HG02973 (cell line): ENCODE measurements at regions not wholly inside any gene's neighbourhood (a gene's known extent, or its start where the extent isn't known, plus 50 kb on each side); places are given as distances from the start of the nearest gene placed in this dataset.

ENCODE experiments used
- ATAC-seq: cut with Tn5 transposase; IDR thresholded peaks from one replicate; pipeline ENCODE4 v1.9.1; 2021; ENCODE audit warnings: moderate library complexity; ENCODE audit not compliant: unreplicated experiment

DNA sequence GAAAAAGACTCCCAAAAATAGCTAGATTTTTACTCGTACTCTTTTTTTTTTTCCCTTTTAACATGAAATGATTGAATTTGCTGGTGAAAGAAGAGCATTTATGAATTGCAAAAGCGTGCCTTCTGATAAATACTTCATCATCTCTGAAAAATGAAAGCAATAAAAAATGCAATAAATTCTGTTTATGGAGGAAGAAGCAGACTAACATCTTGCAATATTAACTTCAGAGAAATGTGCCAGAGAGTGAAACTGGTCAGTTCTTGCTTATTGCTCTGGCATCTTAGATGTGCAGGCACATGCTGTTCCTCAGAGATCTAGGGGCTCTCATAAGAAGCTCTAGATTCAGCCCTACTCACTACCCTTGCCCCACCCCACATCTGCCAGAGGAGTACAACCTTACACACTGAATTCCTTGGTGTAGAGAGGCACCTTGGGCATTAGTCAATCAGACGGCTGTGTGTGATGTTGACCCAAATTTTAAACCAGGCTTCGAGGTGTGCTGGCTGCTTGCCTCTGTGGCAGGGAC lies 891.1 kb upstream of the GHITM start:
- no peak for ATAC-seq

DNA sequence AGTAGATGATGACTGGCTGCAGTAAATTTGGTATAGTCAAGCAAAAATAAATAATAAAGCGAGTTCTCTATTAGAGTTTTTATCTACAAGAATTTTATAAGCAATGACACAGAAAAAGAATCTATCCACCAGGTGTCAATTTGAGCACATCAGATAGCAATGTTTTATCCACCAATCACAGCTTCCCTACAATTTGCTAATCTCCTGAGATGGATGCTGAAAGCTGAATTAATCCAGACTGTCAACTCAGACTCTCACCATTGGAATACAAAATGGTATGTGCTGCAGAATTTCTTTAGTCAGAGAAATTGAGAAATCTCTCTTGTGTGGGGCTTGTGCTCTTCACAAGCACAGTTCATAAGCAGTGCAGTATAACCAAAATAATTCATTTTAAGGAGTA lies 888.9 kb upstream of the GHITM start:
- no peak for ATAC-seq

DNA sequence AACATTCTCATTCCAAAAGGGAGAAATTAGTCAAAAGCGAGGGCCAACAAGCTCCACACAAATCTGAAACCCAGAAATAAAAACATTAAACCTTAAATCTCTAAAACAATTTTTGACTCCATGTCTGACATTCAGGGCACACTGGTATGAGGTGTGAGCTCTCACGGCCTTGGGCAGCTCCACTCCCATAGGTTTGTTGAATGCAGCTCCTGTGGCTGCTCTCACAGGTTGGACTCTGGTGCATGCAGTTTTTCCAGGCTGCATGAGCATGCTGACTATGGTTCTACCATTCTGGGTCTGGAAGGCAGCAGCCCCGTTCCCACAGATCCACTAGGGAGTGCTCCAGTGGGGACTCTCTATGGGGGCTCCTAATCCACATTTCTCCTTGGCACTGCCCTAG lies 887.1 kb upstream of the GHITM start:
- no peak for ATAC-seq

DNA sequence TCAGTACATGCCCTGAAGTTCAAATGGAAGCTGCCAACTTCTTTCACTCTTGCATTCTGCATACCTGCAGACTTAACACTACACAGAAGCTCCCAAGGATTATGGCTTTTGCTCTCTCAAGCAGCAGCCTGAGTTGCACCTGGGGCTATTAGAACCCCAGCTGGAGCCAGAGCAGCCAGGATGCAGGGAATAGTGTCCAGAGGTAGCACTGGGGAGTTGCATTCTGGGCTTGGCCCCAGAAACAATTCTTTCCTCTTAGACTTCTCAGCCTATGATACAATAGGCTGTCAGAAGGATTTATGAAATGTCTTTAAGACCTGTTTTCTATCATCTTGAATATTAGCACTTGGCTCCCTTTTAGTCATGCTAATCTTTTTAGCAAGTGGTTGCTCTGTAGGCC lies 886.7 kb upstream of the GHITM start:
- ATAC-seq, result no peak

DNA sequence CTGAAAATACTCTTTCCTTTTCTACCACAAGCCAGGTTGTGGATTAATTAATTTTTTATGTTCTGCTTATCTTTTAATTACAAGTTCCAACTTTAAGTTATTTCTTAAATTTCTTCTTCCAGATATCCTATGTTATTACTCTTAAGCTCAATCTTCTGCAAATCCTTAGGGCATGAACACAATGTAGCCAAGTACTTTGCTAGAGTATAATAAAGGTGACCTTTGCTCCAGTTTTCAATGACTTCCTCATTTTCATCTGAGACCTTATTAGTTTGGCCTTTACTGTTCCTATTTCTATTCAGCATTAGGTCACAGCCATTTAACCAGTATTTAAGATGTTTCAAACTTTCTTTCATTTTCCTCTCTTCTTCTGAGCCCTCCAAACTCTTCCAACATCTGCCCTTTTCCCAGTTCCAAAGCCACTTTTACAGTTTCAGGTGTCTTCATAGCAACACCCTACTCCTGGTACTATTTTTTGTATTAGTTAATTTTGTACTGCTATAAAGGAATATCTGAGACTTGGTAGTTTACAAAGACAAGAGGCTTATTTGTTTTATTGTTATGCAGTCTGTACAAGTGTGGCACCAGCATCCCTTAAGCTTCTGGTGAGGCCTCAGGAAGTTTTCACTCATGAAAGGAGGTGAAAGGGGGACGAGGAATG lies 886.2 kb upstream of the GHITM start:
- ATAC-seq, result no peak

DNA sequence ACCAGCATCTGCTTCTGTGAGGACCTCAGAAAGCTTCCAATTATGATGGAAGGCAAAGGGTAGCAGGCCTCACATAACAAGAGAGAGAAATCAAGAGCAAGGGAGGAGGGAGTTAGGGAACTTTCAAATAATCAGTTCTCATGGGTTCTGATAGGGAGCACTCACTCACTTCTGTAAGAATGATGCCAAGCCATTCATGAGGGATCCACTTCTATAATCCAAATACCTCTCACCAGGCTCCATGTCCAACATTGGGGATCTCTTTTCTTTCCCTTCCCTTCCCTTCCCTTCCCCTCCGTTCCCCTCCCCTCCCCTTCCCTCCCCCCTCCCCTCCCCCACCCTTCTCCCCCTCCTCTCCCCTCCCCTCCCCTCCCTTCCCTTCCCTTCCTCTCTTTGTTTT lies 884.6 kb upstream of the GHITM start:
- no peak for ATAC-seq

DNA sequence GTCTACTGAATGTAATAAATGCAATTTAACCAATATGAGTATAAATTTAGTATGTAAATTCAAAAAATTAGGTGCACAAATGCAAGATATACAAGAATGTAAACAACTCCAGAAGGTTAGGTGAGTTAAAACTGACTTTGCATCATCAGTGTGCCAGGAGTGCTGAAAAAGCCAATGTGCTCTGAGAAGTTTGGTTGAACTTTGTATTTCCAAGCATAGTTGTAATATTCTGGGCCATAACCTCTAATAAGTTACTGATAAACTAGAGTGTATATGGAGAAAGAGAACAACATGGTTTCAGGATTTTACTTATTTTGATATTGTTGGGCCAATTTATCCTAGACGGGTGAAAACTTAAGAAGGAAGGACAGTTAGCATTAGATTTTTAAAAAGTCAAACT lies 876.9 kb upstream of the GHITM start:
- ATAC-seq, result no peak

DNA sequence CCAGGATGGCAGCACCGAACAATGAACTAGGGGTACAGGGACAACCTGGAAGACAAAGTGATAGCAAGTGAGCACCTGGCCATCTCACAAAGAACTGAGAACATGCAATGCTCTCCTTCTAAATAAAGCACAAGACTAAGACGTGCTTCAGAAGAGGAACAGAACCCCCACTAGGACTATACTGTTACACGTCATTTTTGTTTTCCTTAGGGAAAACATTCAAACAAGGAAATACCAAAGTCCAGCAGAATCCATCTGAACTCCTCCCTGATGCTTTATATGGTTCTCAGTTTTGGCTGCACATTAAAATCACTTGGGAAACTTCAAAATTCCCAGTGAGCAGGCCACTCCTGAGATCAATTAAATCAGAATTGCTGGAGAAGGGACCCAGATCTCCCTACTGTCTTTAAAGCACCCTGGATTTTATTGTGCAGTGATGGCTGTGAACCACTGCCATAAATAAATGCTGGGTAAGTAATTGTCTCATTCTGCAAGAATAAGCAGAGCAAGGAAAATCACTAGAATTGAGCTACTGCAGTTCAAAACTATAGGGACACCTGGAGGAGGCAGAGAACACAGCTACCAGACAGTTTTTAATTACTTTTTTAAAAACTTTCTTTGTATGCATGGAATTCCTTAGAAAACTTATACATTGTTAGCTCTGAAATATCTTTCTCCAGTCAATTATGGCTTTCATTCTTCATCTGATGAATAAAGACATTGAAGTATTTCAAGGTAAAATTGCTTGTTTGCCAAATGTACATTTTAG lies 866.5 kb upstream of the GHITM start:
- no peak for ATAC-seq

DNA sequence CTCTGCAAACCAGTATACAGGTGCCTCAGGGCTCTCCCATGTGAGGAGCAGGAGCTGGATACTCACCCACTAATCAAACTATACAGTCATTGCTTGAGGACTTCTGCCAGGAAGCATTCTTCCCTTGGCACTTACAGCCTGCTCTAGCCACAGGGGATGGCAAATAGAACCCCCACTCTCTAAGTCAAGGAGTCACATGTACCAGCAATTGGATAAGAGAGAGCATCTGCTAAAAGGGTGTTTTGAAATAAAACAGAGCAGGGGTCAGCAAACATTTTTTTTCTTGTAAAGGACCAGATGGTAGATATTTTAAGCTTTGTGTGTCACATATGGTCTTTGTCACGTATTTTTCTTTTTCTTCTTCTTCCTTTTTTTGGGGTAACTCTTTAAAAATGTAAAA lies 865.2 kb upstream of the GHITM start:
- ATAC-seq, result no peak

DNA sequence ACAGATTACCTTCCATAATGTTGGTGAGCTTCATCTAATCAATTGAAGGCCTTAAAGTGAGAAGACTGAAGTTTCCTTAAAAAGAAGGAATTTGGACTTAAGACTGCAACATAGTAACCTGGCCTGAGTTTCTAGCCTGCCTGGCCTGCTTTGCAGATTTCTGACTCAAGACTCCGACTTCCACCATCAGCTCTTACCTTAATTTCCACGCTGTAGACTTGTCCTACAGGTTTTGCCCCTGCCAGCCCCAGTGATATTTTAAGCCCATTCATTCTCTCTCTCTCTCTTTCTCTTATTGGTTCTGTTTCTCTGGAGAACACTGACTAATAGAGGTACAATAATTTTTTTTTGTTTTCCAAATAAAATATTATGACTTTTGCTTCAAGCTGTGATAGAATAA lies 862.3 kb upstream of the GHITM start:
- ATAC-seq, result no peak

DNA sequence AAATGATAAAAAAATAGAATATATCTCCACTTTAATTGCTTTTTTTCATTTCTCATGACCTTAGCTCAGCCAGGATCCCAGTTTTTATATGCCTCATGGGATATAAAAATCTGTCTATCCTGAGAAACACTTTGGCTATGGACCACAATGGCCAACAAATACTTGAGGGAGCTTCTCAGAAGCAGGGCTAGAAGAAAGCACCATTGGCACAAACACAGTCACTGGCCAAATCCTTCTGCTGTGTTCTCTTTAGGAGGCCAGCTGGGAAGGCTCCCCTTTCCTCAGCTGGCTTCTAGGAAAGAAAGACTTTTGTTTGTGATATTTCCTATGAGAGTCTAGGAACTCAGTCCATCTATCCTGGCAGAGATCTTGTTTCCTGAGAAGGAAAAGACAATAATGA lies 856.2 kb upstream of the GHITM start:
- no peak for ATAC-seq

DNA sequence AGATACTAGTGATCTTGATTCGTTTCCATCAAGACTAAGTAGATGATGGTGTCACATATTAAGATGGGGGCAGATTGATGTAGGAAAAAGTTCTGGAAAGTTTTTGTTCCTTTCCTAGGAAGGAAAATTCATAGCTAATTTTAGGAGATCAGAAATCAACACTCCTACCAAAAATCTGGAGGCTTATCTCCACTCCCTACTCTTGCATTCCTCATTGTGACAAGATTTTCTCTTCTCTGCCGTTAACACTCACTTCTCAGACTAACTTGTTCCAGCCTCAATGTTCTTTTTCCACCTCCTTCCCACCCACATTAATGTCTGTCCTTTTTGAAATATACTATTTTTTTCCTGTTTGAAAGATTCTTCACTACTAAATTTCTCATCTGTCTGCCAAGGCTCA lies 851.9 kb upstream of the GHITM start:
- no peak for ATAC-seq

DNA sequence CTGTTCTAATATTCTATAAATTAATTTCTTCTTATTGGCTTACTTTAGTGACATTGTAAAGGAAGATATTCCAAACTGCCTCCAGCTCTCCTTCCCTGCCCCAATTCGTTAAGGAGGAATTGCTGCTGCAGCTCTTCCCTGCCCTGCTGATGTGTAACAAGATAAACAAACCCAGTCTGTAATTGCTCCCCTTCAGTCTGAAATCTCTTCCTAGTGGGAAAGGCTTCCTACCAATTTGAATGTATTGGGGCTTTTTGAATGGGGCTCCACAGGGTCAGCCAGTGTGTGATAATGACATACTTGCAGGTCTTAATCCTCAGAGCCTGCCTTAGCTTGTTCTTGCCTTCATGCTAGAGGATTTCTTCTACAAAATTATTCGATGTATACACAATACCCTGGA lies 849.9 kb upstream of the GHITM start:
- ATAC-seq, result no peak

DNA sequence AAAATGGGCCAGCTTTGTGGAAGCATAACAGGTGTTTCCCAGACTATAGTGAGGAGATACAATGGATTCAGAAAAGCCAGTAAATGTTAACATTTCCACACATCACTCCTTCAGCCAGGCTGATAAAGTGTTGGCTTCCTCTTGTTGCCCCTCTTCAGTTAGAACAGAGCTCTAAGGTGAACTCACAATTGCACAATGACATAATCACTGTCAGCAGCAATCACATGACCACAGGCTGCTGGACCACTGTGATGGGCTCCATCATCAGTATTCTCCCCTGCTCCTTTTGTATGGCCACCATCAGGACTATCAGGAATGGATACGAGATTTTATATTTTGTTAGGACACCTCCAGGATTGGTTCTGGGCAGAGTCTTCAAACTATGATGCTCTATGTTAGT lies 849.4 kb upstream of the GHITM start:
- ATAC-seq, result no peak

DNA sequence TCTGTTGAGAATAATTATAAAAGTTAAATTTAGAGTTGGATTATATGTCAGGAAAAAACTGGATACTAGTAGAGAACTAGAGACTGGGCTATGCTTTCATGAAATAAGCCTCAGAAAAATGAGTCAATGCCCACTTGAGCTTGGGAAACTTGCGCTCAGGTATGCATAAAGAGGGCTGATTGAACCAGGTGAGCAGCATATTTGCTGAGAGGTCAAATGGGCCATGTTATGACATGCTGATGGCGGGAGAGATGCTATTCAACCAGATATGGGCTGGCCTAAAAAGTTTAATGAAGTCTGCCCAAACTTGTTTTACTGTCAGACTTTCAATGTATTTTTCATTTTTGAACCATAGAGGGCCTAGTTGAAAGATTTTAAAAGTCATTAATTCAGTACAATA lies 837.6 kb upstream of the GHITM start:
- ATAC-seq, result no peak

DNA sequence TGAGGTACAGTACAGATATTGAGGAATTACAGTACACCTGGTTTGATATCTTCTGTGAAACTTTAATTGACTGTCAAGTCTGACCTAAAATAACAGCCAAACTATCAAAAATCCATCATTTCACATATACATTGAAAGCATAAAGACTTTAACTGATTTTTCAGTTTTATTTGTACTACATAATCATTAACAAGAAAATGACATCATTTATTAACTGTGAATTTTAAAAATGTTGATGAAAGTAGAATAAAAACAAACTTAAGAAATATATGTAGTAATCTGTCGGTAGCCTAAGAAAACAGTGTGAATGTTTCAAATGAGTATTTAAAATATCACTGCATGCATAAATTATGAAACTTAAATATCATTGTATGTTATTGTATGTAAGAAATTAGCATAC lies 836.7 kb upstream of the GHITM start:
- ATAC-seq, result no peak

DNA sequence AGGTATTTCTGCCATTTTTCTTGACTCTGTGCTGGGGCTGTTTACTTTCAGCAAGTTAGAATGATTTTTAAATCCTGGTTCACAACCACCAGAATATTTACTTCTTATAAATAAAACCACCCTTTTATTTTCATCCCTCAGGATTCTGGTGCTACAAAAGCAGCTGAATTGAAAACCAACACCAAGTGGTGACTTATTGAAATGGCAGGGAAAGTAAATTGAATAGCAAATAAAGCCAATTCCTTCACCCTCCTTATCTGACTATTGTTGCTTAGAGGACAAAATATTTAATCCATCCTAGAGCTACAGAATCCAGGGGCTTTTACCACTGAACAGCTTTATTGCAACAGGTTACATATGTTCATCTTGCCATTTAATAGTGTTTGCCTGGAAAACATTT lies 828.6 kb upstream of the GHITM start:
- ATAC-seq, result no peak

DNA sequence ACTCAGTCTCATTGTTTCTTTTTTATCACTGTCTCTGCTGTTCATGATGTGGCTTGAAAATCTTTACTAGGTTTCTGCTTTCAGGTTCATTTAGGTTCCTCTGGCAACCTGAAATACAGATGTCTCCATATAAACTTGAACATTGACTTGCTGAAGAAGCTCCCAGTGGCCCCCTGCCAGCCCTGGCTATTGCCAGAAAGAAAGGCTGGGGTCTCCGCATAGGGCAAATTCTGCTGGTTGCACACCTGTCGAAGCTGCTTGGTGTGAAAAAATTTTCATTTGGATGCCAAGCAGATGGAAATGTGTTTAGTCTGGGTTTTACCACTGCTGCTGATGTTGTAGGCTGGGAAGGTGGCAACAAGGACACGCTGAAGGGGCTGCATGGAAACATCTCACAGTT lies 826.7 kb upstream of the GHITM start:
- ATAC-seq, result no peak

DNA sequence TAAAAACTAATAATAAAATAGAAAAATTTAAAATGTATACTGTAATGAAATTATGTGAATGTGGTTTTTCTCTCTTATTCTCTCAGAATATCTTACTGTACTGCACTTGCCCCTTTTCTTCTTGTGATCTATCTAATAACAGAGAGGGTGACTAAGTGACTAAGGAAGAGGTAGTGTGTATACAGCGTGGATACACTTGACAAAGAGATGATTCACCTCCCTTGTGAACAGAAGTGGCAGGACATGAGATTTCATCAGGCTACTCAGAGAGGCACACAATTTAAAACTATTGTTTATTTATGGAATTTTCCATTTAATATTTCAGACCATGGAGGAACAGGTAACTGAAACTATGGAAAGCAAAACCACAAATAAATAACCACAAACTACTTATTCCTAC lies 806.6 kb upstream of the GHITM start:
- ATAC-seq, result no peak

DNA sequence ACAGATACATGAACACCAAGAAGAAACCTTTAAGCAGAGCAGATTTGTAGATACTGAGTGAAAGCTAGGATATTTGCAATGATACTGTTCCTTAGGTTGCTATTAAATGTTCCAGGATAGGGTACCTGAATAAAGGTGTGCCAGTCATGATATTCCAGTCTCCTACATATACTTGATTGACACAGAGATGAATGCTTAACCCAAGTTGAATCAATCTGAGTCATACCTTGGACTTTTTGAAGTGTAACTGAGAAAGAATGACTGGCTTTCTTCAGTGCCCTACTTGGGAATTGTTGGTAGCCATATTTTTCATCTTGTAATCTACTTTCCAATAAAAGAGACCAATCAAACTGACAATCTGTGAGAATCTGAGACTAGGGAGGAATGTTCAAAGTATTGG lies 805.7 kb upstream of the GHITM start:
- no peak for ATAC-seq

DNA sequence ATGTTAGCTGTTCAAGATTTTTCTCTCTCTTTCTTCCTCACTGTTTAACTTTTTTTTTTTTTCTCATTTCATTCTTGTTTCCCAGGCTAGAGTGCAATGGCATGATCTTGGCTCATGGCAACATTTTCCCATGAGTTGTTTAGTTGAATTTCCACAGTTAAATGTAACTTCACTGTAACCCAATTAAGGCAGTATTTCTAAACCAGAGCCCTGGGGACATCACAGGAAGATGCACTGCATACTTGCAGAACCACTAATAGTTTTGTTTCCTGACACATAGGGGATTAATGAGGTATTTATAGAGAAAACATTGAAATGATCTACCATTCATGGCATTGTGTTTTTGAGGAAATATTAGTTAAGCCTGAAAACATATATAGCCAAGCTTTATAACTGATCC lies 795.6 kb upstream of the GHITM start:
- no peak for ATAC-seq

DNA sequence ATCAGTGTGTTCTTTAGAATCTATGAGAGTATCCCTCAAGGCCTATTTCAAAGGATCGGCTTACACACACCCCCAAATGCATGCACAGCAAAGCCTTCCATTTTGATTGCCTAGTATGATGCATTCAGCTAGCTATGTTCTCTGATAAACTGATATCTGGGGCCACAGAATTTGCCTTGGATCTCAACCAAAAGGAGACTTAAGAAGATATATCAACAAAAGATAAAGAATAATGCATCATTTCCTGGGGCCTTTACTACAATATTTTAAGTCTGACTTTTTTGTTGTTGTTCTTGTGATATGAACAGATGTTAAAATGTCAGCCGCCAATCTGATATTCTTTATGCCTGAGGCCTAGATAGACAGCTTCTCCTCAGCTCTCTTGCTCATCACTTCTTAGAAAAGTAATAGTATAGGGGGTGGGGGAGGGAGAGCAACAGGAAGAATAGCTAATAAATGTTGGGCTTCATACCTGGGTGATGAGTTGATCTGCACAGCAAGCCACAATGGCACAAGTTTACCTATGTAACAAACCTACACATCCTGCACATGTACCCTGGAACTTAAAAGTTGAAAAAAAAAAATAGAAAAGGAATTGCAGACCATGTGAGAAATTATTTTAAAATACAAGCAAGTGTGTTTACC lies 792.9 kb upstream of the GHITM start:
- no peak for ATAC-seq
